ENCODE measurements at regions not wholly inside any gene's neighbourhood (a gene's known extent, or its start where the extent isn't known, plus 50 kb on each side); places are given as distances from the start of the nearest gene placed in this dataset.

- TF ChIP-seq RCOR1 (IDR thresholded peaks at IDR 0.05; ENCODE audit: low read depth, low read length) = no peak
- Histone ChIP-seq H3K9me3 (peaks cover 19% of the 10 kb centered on the region; the same call in 2 of the 3 replicates), H3K27ac (peak overlapping the region; percentile 92 to 97), H3K4me3 (no peak overlapping the region), H3K4me2 (peak overlapping the region; percentile 50), H3K4me1 (peaks cover 32% of the 10 kb centered on the region)
- FAIRE-seq (no peak), DNase-seq (ENCODE audit: low read depth in 1 of 2, low spot score in 1 of 2) (no peak), ATAC-seq (no peak)
- CTCF ChIA-PET = no interaction called here
- POLR2A ChIA-PET = no interaction called here
These were observed 128.5 kb downstream of the ZNF330 start for GRCh38 chr4:141349236-141349635.

- FAIRE-seq = no peak
- peak overlapping the region; percentile 92 to 97 for H3K27ac ChIP-seq
- H3K4me1 ChIP-seq = peaks cover 32% of the 10 kb centered on the region
- TF ChIP-seq TP53 (CRISPR knock-in tag; IDR thresholded peaks at IDR 0.05) = no peak
- no peak for TF ChIP-seq FOSL2 (IDR thresholded peaks at IDR 0.05)
- peak; percentile 44; the same call in 1 of the 2 replicates for TF ChIP-seq FOSL2 (CRISPR knock-in tag; IDR thresholded peaks at IDR 0.05)
- peak; percentile 78 to 88; a peak in 4 of 5 replicates for TF ChIP-seq JUN (IDR thresholded peaks at IDR 0.05)
- peak; percentile 82; the same call in 2 of the 3 replicates for TF ChIP-seq BCL3 (IDR thresholded peaks at IDR 0.05)
- TF ChIP-seq CEBPB (IDR thresholded peaks at IDR 0.05) = peak; percentile 67 to 88
- TF ChIP-seq RAD21 (conservative IDR thresholded peaks at IDR 0.05 in 1 of 2, IDR thresholded peaks at IDR 0.05 in 1 of 2) = peak; percentile 20 to 61; a peak in 4 of 5 replicates
- peak; percentile 69 for TF ChIP-seq MAX (IDR thresholded peaks at IDR 0.05)
- no peak for TF ChIP-seq FOSB (CRISPR knock-in tag; IDR thresholded peaks at IDR 0.05)
- TF ChIP-seq PBX3 (IDR thresholded peaks at IDR 0.05) = 0 out of 2 replicates have a peak, but pooled peaks have one; percentile 33
- TF ChIP-seq GATA3 (IDR thresholded peaks at IDR 0.05; ENCODE audit: borderline replicate concordance) = peak; percentile 88
- no peak for TF ChIP-seq ZC3H11A (IDR thresholded peaks at IDR 0.05)
- peak; percentile 90 to 95; a peak in 4 of 5 replicates for TF ChIP-seq EP300 (IDR thresholded peaks at IDR 0.05)
- 0 out of 2 replicates have a peak, but pooled peaks have one; percentile 9 for TF ChIP-seq HOXB13 (CRISPR knock-in tag; IDR thresholded peaks at IDR 0.05; ENCODE audit: low read depth)
- peak; percentile 56; the same call in 2 of the 3 replicates for TF ChIP-seq SMC3 (IDR thresholded peaks at IDR 0.05)
- TF ChIP-seq JUNB (IDR thresholded peaks at IDR 0.05) = peak; percentile 77
- H3K9me3 ChIP-seq = peaks cover 19% of the 10 kb centered on the region; the same call in 2 of the 3 replicates
- ATAC-seq = peak; percentile 91 to 94
- H3K4me2 ChIP-seq = peak overlapping the region; percentile 67
- ChIA-PET POLR2A (interaction anchor here (1.2 kb wide), 1 partner anchor 287 kb away, joined by 4 read pairs; the partner anchor contains the start of gene IL15), CTCF (interaction anchor here (0.6 kb wide), 1 partner anchor 1677 kb away, joined by 4 read pairs; no protein-coding TSS in a partner anchor)
- no peak overlapping the region for H3K4me3 ChIP-seq
- WGBS (ENCODE audit: missing lambda C conversion rate) = 0% methylated on average over 3 of the region's 3 CpGs
- DNase-seq (ENCODE audit: low read depth in 1 of 2, low spot score in 1 of 2) = peak; percentile 41 to 92
These were observed 129.6 kb downstream of the ZNF330 start for GRCh38 chr4:141350122-141350905.

- Histone ChIP-seq H3K9me3 (peaks cover 19% of the 10 kb centered on the region; the same call in 2 of the 3 replicates), H3K4me3 (no peak overlapping the region), H3K27ac (peak overlapping the region; percentile 92 to 97; a peak in 5 of 6 replicates), H3K4me1 (peaks cover 25% of the 10 kb centered on the region), H3K4me2 (no peak overlapping the region)
- no peak for ATAC-seq
- FAIRE-seq = no peak
- TF ChIP-seq HDAC2 (IDR thresholded peaks at IDR 0.05) (no peak), CEBPB (IDR thresholded peaks at IDR 0.05) (no peak)
- ChIA-PET CTCF (interaction anchor here (0.7 kb wide), 1 partner anchor 1161 kb away, joined by 4 read pairs; no protein-coding TSS in a partner anchor), POLR2A (no interaction called here)
- WGBS (ENCODE audit: missing lambda C conversion rate) = 87% methylated on average over 2 of the region's 2 CpGs
- no peak for DNase-seq (ENCODE audit: low read depth in 1 of 2, low spot score in 1 of 2)
These were observed 131.6 kb downstream of the ZNF330 start for GRCh38 chr4:141352331-141352730.
